ENCODE measurements at regions not wholly inside any gene's neighbourhood (a gene's known extent, or its start where the extent isn't known, plus 50 kb on each side); places are given as distances from the start of the nearest gene placed in this dataset.

- H3K4me3 ChIP-seq: no peak overlapping the region
- no peaks in the 10 kb centered on the region for H3K27me3 ChIP-seq (ENCODE audit: low read depth)
- no peaks in the 10 kb centered on the region for H3K4me1 ChIP-seq
- TF ChIP-seq, protein P1, sequence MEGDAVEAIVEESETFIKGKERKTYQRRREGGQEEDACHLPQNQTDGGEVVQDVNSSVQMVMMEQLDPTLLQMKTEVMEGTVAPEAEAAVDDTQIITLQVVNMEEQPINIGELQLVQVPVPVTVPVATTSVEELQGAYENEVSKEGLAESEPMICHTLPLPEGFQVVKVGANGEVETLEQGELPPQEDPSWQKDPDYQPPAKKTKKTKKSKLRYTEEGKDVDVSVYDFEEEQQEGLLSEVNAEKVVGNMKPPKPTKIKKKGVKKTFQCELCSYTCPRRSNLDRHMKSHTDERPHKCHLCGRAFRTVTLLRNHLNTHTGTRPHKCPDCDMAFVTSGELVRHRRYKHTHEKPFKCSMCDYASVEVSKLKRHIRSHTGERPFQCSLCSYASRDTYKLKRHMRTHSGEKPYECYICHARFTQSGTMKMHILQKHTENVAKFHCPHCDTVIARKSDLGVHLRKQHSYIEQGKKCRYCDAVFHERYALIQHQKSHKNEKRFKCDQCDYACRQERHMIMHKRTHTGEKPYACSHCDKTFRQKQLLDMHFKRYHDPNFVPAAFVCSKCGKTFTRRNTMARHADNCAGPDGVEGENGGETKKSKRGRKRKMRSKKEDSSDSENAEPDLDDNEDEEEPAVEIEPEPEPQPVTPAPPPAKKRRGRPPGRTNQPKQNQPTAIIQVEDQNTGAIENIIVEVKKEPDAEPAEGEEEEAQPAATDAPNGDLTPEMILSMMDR (IDR thresholded peaks at IDR 0.05): no peak
- intact Hi-C loops (cut with DNase I): no loop called here
- H3K36me3 ChIP-seq: no peaks in the 10 kb centered on the region
- ATAC-seq (no peak), DNase-seq (no peak)
- no peaks in the 10 kb centered on the region for H3K9me3 ChIP-seq
- no peak overlapping the region for H3K27ac ChIP-seq
Observed at GRCh38 chr14:84544486-84545131, 985.3 kb upstream of the FLRT2 start.

GRCh38 chr14:84546236-84546635 is 983.7 kb upstream of the FLRT2 start:
- Histone ChIP-seq H3K4me1 (no peaks in the 10 kb centered on the region), H3K4me3 (no peak overlapping the region), H3K27ac (no peak overlapping the region), H3K9me3 (no peaks in the 10 kb centered on the region), H3K36me3 (no peaks in the 10 kb centered on the region), H3K27me3 (ENCODE audit: low read depth) (no peaks in the 10 kb centered on the region)
- intact Hi-C loops (cut with DNase I): no loop called here
- ATAC-seq (no peak), DNase-seq (no peak)
- TF ChIP-seq, protein P1 (IDR thresholded peaks at IDR 0.05): no peak

DNA sequence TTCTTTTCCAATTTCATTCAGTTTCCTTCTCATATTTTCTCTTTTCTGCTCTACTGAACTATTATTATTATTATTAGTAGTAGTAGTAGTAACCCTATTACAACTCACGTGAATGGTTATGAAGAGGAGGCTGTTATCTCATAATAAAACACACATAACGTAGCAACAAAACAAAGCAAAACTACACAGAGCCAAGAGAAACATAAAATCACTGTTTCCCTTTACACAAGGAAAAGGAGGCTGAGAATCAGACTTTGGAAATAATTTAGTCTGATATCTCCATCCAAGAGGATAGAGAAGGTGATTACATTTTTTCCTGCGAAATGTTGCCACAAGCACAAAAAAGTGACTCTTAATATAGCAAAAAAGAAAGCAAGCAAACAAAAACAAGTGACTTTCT is 975.8 kb upstream of the FLRT2 start:
- intact Hi-C loops (cut with DNase I): no loop called here
- no peaks in the 10 kb centered on the region for H3K36me3 ChIP-seq

GRCh38 chr14:84555493-84555892 is 974.5 kb upstream of the FLRT2 start:
- no peaks in the 10 kb centered on the region for H3K27me3 ChIP-seq (ENCODE audit: low read depth)
- no peak for ATAC-seq
- H3K4me1 ChIP-seq: no peaks in the 10 kb centered on the region
- DNase-seq: no peak
- no peaks in the 10 kb centered on the region for H3K9me3 ChIP-seq
- H3K27ac ChIP-seq: no peak overlapping the region
- H3K4me3 ChIP-seq: no peak overlapping the region
- intact Hi-C loops (cut with DNase I): no loop called here
- H3K36me3 ChIP-seq: no peaks in the 10 kb centered on the region
- TF ChIP-seq, protein P1 (IDR thresholded peaks at IDR 0.05): no peak

More for the DNA sequence above, 975.8 kb upstream of the FLRT2 start:
- TF ChIP-seq, protein P1 (IDR thresholded peaks at IDR 0.05): no peak
- Histone ChIP-seq H3K4me1 (no peaks in the 10 kb centered on the region), H3K9me3 (no peaks in the 10 kb centered on the region), H3K27me3 (ENCODE audit: low read depth) (no peaks in the 10 kb centered on the region), H3K27ac (no peak overlapping the region), H3K4me3 (no peak overlapping the region)
- DNase-seq (no peak), ATAC-seq (no peak)

DNA sequence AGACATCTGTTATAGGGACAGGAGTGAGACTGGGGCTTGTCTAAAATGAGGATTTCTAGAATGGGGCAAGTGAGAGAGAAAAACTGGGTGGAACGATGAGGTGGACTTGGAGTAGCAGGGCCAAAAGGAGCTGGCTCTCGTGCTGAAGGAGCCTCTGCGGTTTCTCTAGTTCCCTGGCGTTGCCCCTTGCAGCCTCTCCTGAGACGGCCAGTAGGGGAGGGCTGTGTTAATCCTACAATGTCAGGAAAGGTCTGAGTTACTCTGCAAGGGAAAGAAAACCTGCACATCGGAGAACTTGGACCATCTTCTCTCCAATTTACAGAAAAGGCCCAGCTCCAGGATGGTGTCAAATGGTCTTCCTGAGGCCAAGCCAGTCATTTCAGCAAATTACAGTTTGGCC is 963.8 kb upstream of the FLRT2 start:
- H3K36me3 ChIP-seq: no peaks in the 10 kb centered on the region
- DNase-seq: no peak
- H3K9me3 ChIP-seq: no peaks in the 10 kb centered on the region
- TF ChIP-seq, protein P1 (IDR thresholded peaks at IDR 0.05): no peak
- no peak overlapping the region for H3K4me3 ChIP-seq
- intact Hi-C loops (cut with DNase I): no loop called here
- no peaks in the 10 kb centered on the region for H3K4me1 ChIP-seq
- ATAC-seq: no peak
- H3K27ac ChIP-seq: no peak overlapping the region
- no peaks in the 10 kb centered on the region for H3K27me3 ChIP-seq (ENCODE audit: low read depth)
